ENCODE measurements at regions not wholly inside any gene's neighbourhood (a gene's known extent, or its start where the extent isn't known, plus 50 kb on each side); places are given as distances from the start of the nearest gene placed in this dataset.

GRCh38 chr11:116353589-116353988 is 419.2 kb downstream of the BUD13 start:
- no peak overlapping the region for H3K4me3 ChIP-seq
- H3K27ac ChIP-seq, result no peak overlapping the region
- H3K36me3 ChIP-seq, result no peaks in the 10 kb centered on the region
- H3K4me1 ChIP-seq, result peaks cover 0 to 6% (median 0%) of the 10 kb centered on the region in 4 donors
- TF ChIP-seq POLR2A (IDR thresholded peaks at IDR 0.05) (no peak), CTCF (IDR thresholded peaks at IDR 0.05) (no peak)
- no peaks in the 10 kb centered on the region for H3K27me3 ChIP-seq
- peak in 1 of 3 donors; percentile 46 for DNase-seq
- H3K9me3 ChIP-seq, result no peaks in the 10 kb centered on the region

- H3K4me1 ChIP-seq, result peaks cover 0 to 1% (median 0%) of the 10 kb centered on the region in 4 donors
- H3K9me3 ChIP-seq, result no peaks in the 10 kb centered on the region
- H3K4me3 ChIP-seq, result no peak overlapping the region
- no peak for TF ChIP-seq POLR2A (IDR thresholded peaks at IDR 0.05)
- no peak for TF ChIP-seq CTCF (IDR thresholded peaks at IDR 0.05)
- no peaks in the 10 kb centered on the region for H3K27me3 ChIP-seq
- DNase-seq, result no peak
- no peak overlapping the region for H3K27ac ChIP-seq
- no peaks in the 10 kb centered on the region for H3K36me3 ChIP-seq
Measured at GRCh38 chr11:116352881-116353280, 419.9 kb downstream of the BUD13 start.

GRCh38 chr11:116348226-116348625 is 424.6 kb downstream of the BUD13 start:
- TF ChIP-seq POLR2A (IDR thresholded peaks at IDR 0.05) (no peak), CTCF (IDR thresholded peaks at IDR 0.05) (no peak)
- Histone ChIP-seq H3K36me3 (no peaks in the 10 kb centered on the region), H3K27me3 (no peaks in the 10 kb centered on the region), H3K27ac (no peak overlapping the region), H3K4me3 (no peak overlapping the region), H3K4me1 (no peaks in the 10 kb centered on the region), H3K9me3 (no peaks in the 10 kb centered on the region)
- no peak for DNase-seq

GRCh38 chr11:116345575-116345974 is 427.2 kb downstream of the BUD13 start:
- Histone ChIP-seq H3K27ac (no peak overlapping the region), H3K4me3 (no peak overlapping the region), H3K4me1 (no peaks in the 10 kb centered on the region), H3K27me3 (no peaks in the 10 kb centered on the region), H3K36me3 (no peaks in the 10 kb centered on the region), H3K9me3 (no peaks in the 10 kb centered on the region)
- no peak for DNase-seq
- no peak for TF ChIP-seq CTCF (IDR thresholded peaks at IDR 0.05)
- TF ChIP-seq POLR2A (IDR thresholded peaks at IDR 0.05), result no peak

- DNase-seq, result no peak
- Histone ChIP-seq H3K27me3 (no peaks in the 10 kb centered on the region), H3K9me3 (no peaks in the 10 kb centered on the region), H3K4me1 (no peaks in the 10 kb centered on the region), H3K4me3 (no peak overlapping the region), H3K27ac (no peak overlapping the region), H3K36me3 (no peaks in the 10 kb centered on the region)
- TF ChIP-seq POLR2A (IDR thresholded peaks at IDR 0.05) (no peak), CTCF (IDR thresholded peaks at IDR 0.05) (no peak)
Measured at GRCh38 chr11:116344601-116345000, 428.2 kb downstream of the BUD13 start.

GRCh38 chr11:116343270-116343669 is 429.5 kb downstream of the BUD13 start:
- no peaks in the 10 kb centered on the region for H3K4me1 ChIP-seq
- H3K4me3 ChIP-seq, result no peak overlapping the region
- no peaks in the 10 kb centered on the region for H3K27me3 ChIP-seq
- no peak for TF ChIP-seq POLR2A (IDR thresholded peaks at IDR 0.05)
- DNase-seq, result no peak
- no peaks in the 10 kb centered on the region for H3K36me3 ChIP-seq
- H3K27ac ChIP-seq, result no peak overlapping the region
- no peaks in the 10 kb centered on the region for H3K9me3 ChIP-seq
